Endothelial cell (in vitro differentiated cells): ENCODE measurements at regions not wholly inside any gene's neighbourhood (a gene's known extent, or its start where the extent isn't known, plus 50 kb on each side); places are given as distances from the start of the nearest gene placed in this dataset.

Experiments used
- DNase-seq: peaks from one replicate; pipeline ENCODE4 v3.0.0; 2021; ENCODE audit warnings: low spot score
- H3K27ac Mint-ChIP-seq: one replicate; pipeline ENCODE4 v1.8.0; 2021; ENCODE audit warnings: mixed read lengths, inconsistent platforms; ENCODE audit not compliant: unreplicated experiment
- H3K27me3 Mint-ChIP-seq: one replicate; pipeline ENCODE4 v1.8.0; 2021; ENCODE audit warnings: mild to moderate bottlenecking, moderate library complexity, mixed read lengths, inconsistent platforms; ENCODE audit not compliant: unreplicated experiment
- H3K36me3 Mint-ChIP-seq: one replicate; pipeline ENCODE4 v1.8.0; 2021; ENCODE audit warnings: mild to moderate bottlenecking, low read depth, mixed read lengths, inconsistent platforms; ENCODE audit not compliant: unreplicated experiment
- H3K4me1 Mint-ChIP-seq: one replicate; pipeline ENCODE4 v1.8.0; 2021; ENCODE audit warnings: mild to moderate bottlenecking, mixed read lengths, inconsistent platforms; ENCODE audit not compliant: unreplicated experiment
- H3K4me3 Mint-ChIP-seq: one replicate; pipeline ENCODE4 v1.8.0; 2021; ENCODE audit warnings: mild to moderate bottlenecking, mixed read lengths, inconsistent platforms; ENCODE audit not compliant: unreplicated experiment
- H3K9me3 Mint-ChIP-seq: one replicate; pipeline ENCODE4 v1.8.0; 2021; ENCODE audit warnings: mixed read lengths, inconsistent platforms; ENCODE audit not compliant: unreplicated experiment
- TF ChIP-seq, protein P1 (sequence below): fragments of 200-600 bp; sonication (generic); IDR thresholded peaks from one replicate; pipeline ENCODE4 v1.5.0; 2021; ENCODE audit warnings: antibody characterized with exemption; ENCODE audit not compliant: unreplicated experiment

DNA sequence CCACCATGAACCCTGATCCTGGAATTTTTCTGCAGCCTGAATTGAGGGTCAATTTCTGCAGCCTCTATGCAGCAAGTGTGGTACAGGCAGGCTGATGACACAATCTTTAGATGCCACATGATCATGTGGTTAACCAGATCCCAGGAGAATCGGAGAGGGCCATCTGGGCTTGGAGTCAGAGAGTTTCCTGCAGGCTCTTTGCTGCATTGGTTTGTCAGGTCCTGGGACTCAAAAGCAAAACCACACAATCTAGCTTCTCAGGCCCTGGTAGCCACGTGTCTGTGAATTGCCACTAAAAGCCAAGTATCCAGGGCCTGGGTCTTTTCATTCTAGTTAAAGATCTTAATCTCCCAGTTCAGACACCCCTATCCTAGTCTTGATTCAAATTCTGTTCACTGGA is 464.5 kb downstream of the BCOR start:
- Mint-ChIP-seq H3K27me3 (peaks cover 2% of the 10 kb centered on the region), H3K36me3 (no peaks in the 10 kb centered on the region), H3K4me3 (no peak overlapping the region), H3K27ac (no peak overlapping the region), H3K9me3 (no peaks in the 10 kb centered on the region), H3K4me1 (no peaks in the 10 kb centered on the region)
- DNase-seq: no peak
- TF ChIP-seq, protein P1, sequence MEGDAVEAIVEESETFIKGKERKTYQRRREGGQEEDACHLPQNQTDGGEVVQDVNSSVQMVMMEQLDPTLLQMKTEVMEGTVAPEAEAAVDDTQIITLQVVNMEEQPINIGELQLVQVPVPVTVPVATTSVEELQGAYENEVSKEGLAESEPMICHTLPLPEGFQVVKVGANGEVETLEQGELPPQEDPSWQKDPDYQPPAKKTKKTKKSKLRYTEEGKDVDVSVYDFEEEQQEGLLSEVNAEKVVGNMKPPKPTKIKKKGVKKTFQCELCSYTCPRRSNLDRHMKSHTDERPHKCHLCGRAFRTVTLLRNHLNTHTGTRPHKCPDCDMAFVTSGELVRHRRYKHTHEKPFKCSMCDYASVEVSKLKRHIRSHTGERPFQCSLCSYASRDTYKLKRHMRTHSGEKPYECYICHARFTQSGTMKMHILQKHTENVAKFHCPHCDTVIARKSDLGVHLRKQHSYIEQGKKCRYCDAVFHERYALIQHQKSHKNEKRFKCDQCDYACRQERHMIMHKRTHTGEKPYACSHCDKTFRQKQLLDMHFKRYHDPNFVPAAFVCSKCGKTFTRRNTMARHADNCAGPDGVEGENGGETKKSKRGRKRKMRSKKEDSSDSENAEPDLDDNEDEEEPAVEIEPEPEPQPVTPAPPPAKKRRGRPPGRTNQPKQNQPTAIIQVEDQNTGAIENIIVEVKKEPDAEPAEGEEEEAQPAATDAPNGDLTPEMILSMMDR: no peak

DNA sequence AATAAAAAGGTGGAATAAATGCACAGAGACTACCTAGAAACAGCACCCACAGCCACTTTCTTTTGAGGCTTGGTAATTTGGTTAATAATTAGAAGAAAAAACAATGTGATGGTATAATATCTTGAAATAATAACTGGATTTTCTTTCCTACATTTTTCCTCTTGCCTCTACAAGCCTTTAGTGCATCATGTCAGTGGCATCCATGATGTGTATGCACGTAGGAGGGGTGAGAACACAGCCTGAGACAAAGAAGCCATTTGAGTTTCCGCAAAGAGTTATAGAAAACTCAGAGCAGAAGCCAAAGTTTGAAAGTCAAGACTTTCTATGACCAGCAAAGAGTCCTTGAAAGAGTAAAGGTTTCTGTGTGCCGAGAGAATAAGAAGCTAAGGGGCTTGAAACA is 461.3 kb downstream of the BCOR start:
- Mint-ChIP-seq H3K36me3 (no peaks in the 10 kb centered on the region), H3K9me3 (no peaks in the 10 kb centered on the region), H3K27ac (no peak overlapping the region), H3K4me3 (no peak overlapping the region), H3K4me1 (no peaks in the 10 kb centered on the region), H3K27me3 (no peaks in the 10 kb centered on the region)
- TF ChIP-seq, protein P1: no peak
- DNase-seq: no peak

DNA sequence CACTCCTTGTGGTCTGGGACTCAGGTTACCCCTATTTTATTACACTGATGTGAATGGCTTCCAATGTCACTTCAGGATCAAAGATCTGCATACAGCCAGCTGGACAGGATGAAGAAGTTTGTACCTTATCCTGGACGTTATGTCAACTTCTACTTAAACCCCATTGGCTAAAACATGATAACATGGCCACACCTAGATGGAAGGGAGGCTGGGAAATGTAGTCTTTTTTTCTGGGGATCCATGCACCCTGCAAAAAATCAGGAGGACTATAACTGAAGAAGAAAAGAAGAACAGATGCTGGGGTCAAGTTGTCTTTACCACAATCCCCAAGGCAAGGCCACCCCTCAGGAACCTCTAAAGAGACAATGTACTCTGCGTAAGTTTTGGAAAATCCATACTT is 459.2 kb downstream of the BCOR start:
- peaks cover 3% of the 10 kb centered on the region for H3K4me1 Mint-ChIP-seq
- no peak overlapping the region for H3K27ac Mint-ChIP-seq
- no peaks in the 10 kb centered on the region for H3K27me3 Mint-ChIP-seq
- no peaks in the 10 kb centered on the region for H3K36me3 Mint-ChIP-seq
- no peak overlapping the region for H3K4me3 Mint-ChIP-seq
- DNase-seq: no peak
- TF ChIP-seq, protein P1: no peak
- H3K9me3 Mint-ChIP-seq: no peaks in the 10 kb centered on the region

DNA sequence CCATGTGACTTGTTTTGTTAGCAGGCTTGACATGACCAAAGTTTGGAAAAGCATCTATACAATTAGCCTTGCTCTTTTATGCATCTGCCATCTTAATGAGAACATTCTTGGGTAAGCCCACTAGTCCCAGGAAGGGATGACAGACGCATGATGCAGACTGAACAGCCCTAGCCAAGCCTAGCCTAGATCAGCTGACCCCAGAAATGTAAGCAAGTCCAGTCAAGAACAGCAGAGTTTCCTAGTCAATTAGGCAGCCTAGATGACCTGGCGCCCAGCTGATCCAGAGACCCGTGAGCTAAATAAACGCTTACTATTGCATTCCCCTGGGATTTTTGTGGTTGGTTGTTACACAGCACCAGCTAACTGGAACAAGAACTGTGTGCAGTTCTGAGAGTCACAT is 457.9 kb downstream of the BCOR start:
- no peak overlapping the region for H3K4me3 Mint-ChIP-seq
- no peaks in the 10 kb centered on the region for H3K27me3 Mint-ChIP-seq
- H3K4me1 Mint-ChIP-seq: peaks cover 3% of the 10 kb centered on the region
- H3K27ac Mint-ChIP-seq: no peak overlapping the region
- H3K9me3 Mint-ChIP-seq: no peaks in the 10 kb centered on the region
- no peaks in the 10 kb centered on the region for H3K36me3 Mint-ChIP-seq
- TF ChIP-seq, protein P1: no peak
- no peak for DNase-seq

DNA sequence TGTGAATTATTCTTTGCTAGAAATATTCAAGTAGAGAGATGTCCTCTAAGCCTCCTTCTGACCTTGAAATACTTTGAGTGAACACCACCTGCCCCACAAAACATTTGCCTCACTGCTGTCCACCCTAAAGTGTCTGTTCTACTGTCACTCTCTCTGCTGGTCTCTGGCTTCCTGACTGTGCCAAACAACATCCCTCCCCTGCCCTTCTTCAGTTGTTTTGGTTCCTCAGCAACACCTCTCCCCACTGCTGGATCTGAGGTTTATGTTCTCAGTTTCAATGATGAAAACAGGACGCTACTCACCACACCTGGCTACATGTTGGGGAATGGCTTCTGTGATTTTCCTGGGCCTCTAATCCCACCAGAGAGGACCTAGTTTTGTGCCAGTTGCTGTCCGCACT is 456.9 kb downstream of the BCOR start:
- DNase-seq: no peak
- Mint-ChIP-seq H3K27me3 (no peaks in the 10 kb centered on the region), H3K4me3 (no peak overlapping the region), H3K9me3 (no peaks in the 10 kb centered on the region), H3K27ac (no peak overlapping the region), H3K36me3 (no peaks in the 10 kb centered on the region), H3K4me1 (peaks cover 3% of the 10 kb centered on the region)
- TF ChIP-seq, protein P1: no peak
